ENCODE measurements at regions not wholly inside any gene's neighbourhood (a gene's known extent, or its start where the extent isn't known, plus 50 kb on each side); places are given as distances from the start of the nearest gene placed in this dataset.

GRCh38 chr11:11170352-11171084, 182.5 kb downstream of the CSNK2A3 start:
- Mint-ChIP-seq H3K9me3 (no peaks in the 10 kb centered on the region), H3K36me3 (no peaks in the 10 kb centered on the region), H3K4me3 (no peak overlapping the region), H3K27ac (no peak overlapping the region), H3K27me3 (no peaks in the 10 kb centered on the region), H3K4me1 (peaks cover 12 to 22% (median 14%) of the 10 kb centered on the region in 3 donors)
- ChIA-PET CTCF (no interaction called here), POLR2A (no interaction called here)
- peaks cover 0 to 3% of the 10 kb centered on the region in 2 experiments for H3K27me3 ChIP-seq (replicated peaks in 1 of 2; ENCODE audit: control insufficient read depth in 2 of 2, extremely low read depth in 1 of 2, insufficient read depth in 2 of 2, low read length in 1 of 2)
- WGBS (ENCODE audit: insufficient coverage), result no CpG with 5 or more reads among the region's 2 CpGs
- ATAC-seq (replicated peaks in 1 of 4) (no peak), DNase-seq (no peak)
- no peaks in the 10 kb centered on the region for H3K36me3 ChIP-seq (ENCODE audit: control insufficient read depth in 2 of 2, extremely low read depth in 1 of 2, insufficient read depth in 1 of 2, low read length in 1 of 2)
- H3K4me1 ChIP-seq (ENCODE audit: control insufficient read depth in 1 of 2, extremely low read depth in 1 of 2, insufficient read depth in 2 of 2, low read length in 2 of 2), result peaks cover 5 to 15% of the 10 kb centered on the region in 2 experiments
- no peak overlapping the region for H3K4me3 ChIP-seq (ENCODE audit: control insufficient read depth in 1 of 2, extremely low read depth in 1 of 2, low read length in 1 of 2)
- no peaks in the 10 kb centered on the region for H3K9me3 ChIP-seq
- H3K27ac ChIP-seq (ENCODE audit: low read length), result no peak overlapping the region

GRCh38 chr11:11169715-11170351, 183.2 kb downstream of the CSNK2A3 start:
- POLR2A ChIA-PET, result no interaction called here
- H3K4me1 Mint-ChIP-seq, result peaks cover 12 to 22% (median 14%) of the 10 kb centered on the region in 3 donors
- Histone ChIP-seq H3K27me3 (replicated peaks in 1 of 2; ENCODE audit: control insufficient read depth in 2 of 2, extremely low read depth in 1 of 2, insufficient read depth in 2 of 2, low read length in 1 of 2) (peaks cover 0 to 3% of the 10 kb centered on the region in 2 experiments), H3K4me1 (ENCODE audit: control insufficient read depth in 1 of 2, extremely low read depth in 1 of 2, insufficient read depth in 2 of 2, low read length in 2 of 2) (peaks cover 5 to 15% of the 10 kb centered on the region in 2 experiments), H3K27ac (ENCODE audit: low read length) (no peak overlapping the region), H3K4me3 (ENCODE audit: control insufficient read depth in 1 of 2, extremely low read depth in 1 of 2, low read length in 1 of 2) (no peak overlapping the region), H3K36me3 (ENCODE audit: control insufficient read depth in 2 of 2, extremely low read depth in 1 of 2, insufficient read depth in 1 of 2, low read length in 1 of 2) (no peaks in the 10 kb centered on the region), H3K9me3 (no peaks in the 10 kb centered on the region)
- no peak overlapping the region for H3K4me3 Mint-ChIP-seq
- no peaks in the 10 kb centered on the region for H3K9me3 Mint-ChIP-seq
- no peak overlapping the region for H3K27ac Mint-ChIP-seq
- DNase-seq, result no peak
- ATAC-seq (replicated peaks in 1 of 4), result no peak
- H3K36me3 Mint-ChIP-seq, result no peaks in the 10 kb centered on the region
- WGBS (ENCODE audit: insufficient coverage), result 92% methylated on average over 4 of the region's 4 CpGs
- H3K27me3 Mint-ChIP-seq, result peaks cover 0 to 1% of the 10 kb centered on the region in 2 donors
- CTCF ChIA-PET, result no interaction called here

GRCh38 chr11:11167806-11168205, 185.2 kb downstream of the CSNK2A3 start:
- Mint-ChIP-seq H3K27me3 (peaks cover 0 to 2% of the 10 kb centered on the region in 2 donors), H3K4me3 (no peak overlapping the region)

GRCh38 chr11:11164334-11164690, 188.7 kb downstream of the CSNK2A3 start:
- Mint-ChIP-seq H3K4me3 (no peak overlapping the region), H3K4me1 (no peaks in the 10 kb centered on the region), H3K9me3 (no peaks in the 10 kb centered on the region), H3K27ac (no peak overlapping the region), H3K36me3 (no peaks in the 10 kb centered on the region), H3K27me3 (peaks cover 4 to 5% of the 10 kb centered on the region in 2 donors)
- Histone ChIP-seq H3K27ac (ENCODE audit: low read length) (no peak overlapping the region), H3K4me3 (ENCODE audit: control insufficient read depth in 1 of 2, extremely low read depth in 1 of 2, low read length in 1 of 2) (no peak overlapping the region), H3K4me1 (ENCODE audit: control insufficient read depth in 1 of 2, extremely low read depth in 1 of 2, insufficient read depth in 2 of 2, low read length in 2 of 2) (no peaks in the 10 kb centered on the region), H3K27me3 (replicated peaks in 1 of 2; ENCODE audit: control insufficient read depth in 2 of 2, extremely low read depth in 1 of 2, insufficient read depth in 2 of 2, low read length in 1 of 2) (no peaks in the 10 kb centered on the region), H3K36me3 (ENCODE audit: control insufficient read depth in 2 of 2, extremely low read depth in 1 of 2, insufficient read depth in 1 of 2, low read length in 1 of 2) (no peaks in the 10 kb centered on the region), H3K9me3 (no peaks in the 10 kb centered on the region)
- DNase-seq (no peak), ATAC-seq (replicated peaks in 1 of 4) (no peak)
- ChIA-PET POLR2A (no interaction called here), CTCF (interaction anchor here in 1 of 2 donors (0.6 to 1.4 kb wide), 2 partner anchors 126 to 182 kb away, joined by 3 to 6 read pairs; no protein-coding TSS in a partner anchor)
- WGBS (ENCODE audit: insufficient coverage), result no CpG with 5 or more reads among the region's 1 CpG

More at GRCh38 chr11:11167806-11168205, 185.2 kb downstream of the CSNK2A3 start:
- Histone ChIP-seq H3K4me3 (ENCODE audit: control insufficient read depth in 1 of 2, extremely low read depth in 1 of 2, low read length in 1 of 2) (no peak overlapping the region), H3K27me3 (replicated peaks in 1 of 2; ENCODE audit: control insufficient read depth in 2 of 2, extremely low read depth in 1 of 2, insufficient read depth in 2 of 2, low read length in 1 of 2) (peaks cover 0 to 3% of the 10 kb centered on the region in 2 experiments), H3K27ac (ENCODE audit: low read length) (no peak overlapping the region), H3K4me1 (ENCODE audit: control insufficient read depth in 1 of 2, extremely low read depth in 1 of 2, insufficient read depth in 2 of 2, low read length in 2 of 2) (peaks cover 5 to 15% of the 10 kb centered on the region in 2 experiments), H3K36me3 (ENCODE audit: control insufficient read depth in 2 of 2, extremely low read depth in 1 of 2, insufficient read depth in 1 of 2, low read length in 1 of 2) (no peaks in the 10 kb centered on the region), H3K9me3 (no peaks in the 10 kb centered on the region)
- Mint-ChIP-seq H3K4me1 (peaks cover 12 to 20% (median 14%) of the 10 kb centered on the region in 3 donors), H3K27ac (no peak overlapping the region), H3K36me3 (no peaks in the 10 kb centered on the region), H3K9me3 (no peaks in the 10 kb centered on the region)
- ATAC-seq (replicated peaks in 1 of 4) (no peak), DNase-seq (no peak)
- 79% methylated on average over 2 of the region's 3 CpGs for WGBS (ENCODE audit: insufficient coverage)
- CTCF ChIA-PET, result interaction anchor here in 1 of 2 donors (0.5 kb wide), 1 partner anchor 711 kb away, joined by 4 read pairs; no protein-coding TSS in a partner anchor
- POLR2A ChIA-PET, result no interaction called here

GRCh38 chr11:11163669-11164333, 189.2 kb downstream of the CSNK2A3 start:
- Mint-ChIP-seq H3K9me3 (no peaks in the 10 kb centered on the region), H3K36me3 (no peaks in the 10 kb centered on the region), H3K4me1 (no peaks in the 10 kb centered on the region), H3K27me3 (peaks cover 4 to 5% of the 10 kb centered on the region in 2 donors), H3K27ac (no peak overlapping the region), H3K4me3 (no peak overlapping the region)
- DNase-seq, result no peak
- H3K27ac ChIP-seq (ENCODE audit: low read length), result no peak overlapping the region
- POLR2A ChIA-PET, result no interaction called here
- no peak overlapping the region for H3K4me3 ChIP-seq (ENCODE audit: control insufficient read depth in 1 of 2, extremely low read depth in 1 of 2, low read length in 1 of 2)
- H3K36me3 ChIP-seq (ENCODE audit: control insufficient read depth in 2 of 2, extremely low read depth in 1 of 2, insufficient read depth in 1 of 2, low read length in 1 of 2), result no peaks in the 10 kb centered on the region
- H3K9me3 ChIP-seq, result no peaks in the 10 kb centered on the region
- no peaks in the 10 kb centered on the region for H3K4me1 ChIP-seq (ENCODE audit: control insufficient read depth in 1 of 2, extremely low read depth in 1 of 2, insufficient read depth in 2 of 2, low read length in 2 of 2)
- 98% methylated on average over 3 of the region's 4 CpGs for WGBS (ENCODE audit: insufficient coverage)
- CTCF ChIA-PET, result interaction anchor here in 1 of 2 donors (0.6 to 1.4 kb wide), 2 partner anchors 126 to 181 kb away, joined by 3 to 6 read pairs; no protein-coding TSS in a partner anchor
- H3K27me3 ChIP-seq (replicated peaks in 1 of 2; ENCODE audit: control insufficient read depth in 2 of 2, extremely low read depth in 1 of 2, insufficient read depth in 2 of 2, low read length in 1 of 2), result no peaks in the 10 kb centered on the region
- ATAC-seq (replicated peaks in 1 of 4), result no peak

- H3K9me3 Mint-ChIP-seq, result no peaks in the 10 kb centered on the region
- Histone ChIP-seq H3K27ac (ENCODE audit: low read length) (no peak overlapping the region), H3K36me3 (ENCODE audit: control insufficient read depth in 2 of 2, extremely low read depth in 1 of 2, insufficient read depth in 1 of 2, low read length in 1 of 2) (no peaks in the 10 kb centered on the region), H3K4me3 (ENCODE audit: control insufficient read depth in 1 of 2, extremely low read depth in 1 of 2, low read length in 1 of 2) (no peak overlapping the region), H3K4me1 (ENCODE audit: control insufficient read depth in 1 of 2, extremely low read depth in 1 of 2, insufficient read depth in 2 of 2, low read length in 2 of 2) (no peaks in the 10 kb centered on the region), H3K27me3 (replicated peaks in 1 of 2; ENCODE audit: control insufficient read depth in 2 of 2, extremely low read depth in 1 of 2, insufficient read depth in 2 of 2, low read length in 1 of 2) (no peaks in the 10 kb centered on the region), H3K9me3 (no peaks in the 10 kb centered on the region)
- WGBS (ENCODE audit: insufficient coverage), result no CpG with 5 or more reads among the region's 5 CpGs
- POLR2A ChIA-PET, result no interaction called here
- H3K4me3 Mint-ChIP-seq, result no peak overlapping the region
- H3K4me1 Mint-ChIP-seq, result no peaks in the 10 kb centered on the region
- no peak for DNase-seq
- no peak overlapping the region for H3K27ac Mint-ChIP-seq
- no peak for ATAC-seq (replicated peaks in 1 of 4)
- H3K27me3 Mint-ChIP-seq, result peaks cover 4 to 5% of the 10 kb centered on the region in 2 donors
- CTCF ChIA-PET, result no interaction called here
- H3K36me3 Mint-ChIP-seq, result no peaks in the 10 kb centered on the region
Observed at GRCh38 chr11:11163236-11163635, 189.8 kb downstream of the CSNK2A3 start.
